Caco-2 (cell line): ENCODE measurements at regions not wholly inside any gene's neighbourhood (a gene's known extent, or its start where the extent isn't known, plus 50 kb on each side); places are given as distances from the start of the nearest gene placed in this dataset.

Experiments
- BruUV-seq: library from RNA; stranded (reverse); fragments of 400-500 nt; replicated peaks from 2 replicates; lab custom pipeline; 2021; lab: Mats Ljungman, UMichigan
- CTCF ChIA-PET: fragments of 300-600 bp; sonication (Branson Sonifier 250); formaldehyde crosslinking; loops from one replicate; lab custom pipeline; 2022; ENCODE audit warnings: antibody characterized with exemption; lab: Charles Lee
- POLR2A ChIA-PET: fragments of 300-600 bp; sonication (Branson Sonifier 250); formaldehyde crosslinking; loops from one replicate; lab custom pipeline; 2022; ENCODE audit warnings: antibody characterized with exemption; lab: Charles Lee
- DNase-seq, 2 experiments: peaks; one replicate each; pipeline versions ENCODE4 v3.0.0 to v3.0.0-alpha.2; 2020 to 2022
- H3K27me3 ChIP-seq: replicated peaks from 2 replicates; pipeline ENCODE4 v1.6.0; 2011; ENCODE audit warnings: low read length; ENCODE audit not compliant: control insufficient read depth, insufficient read depth
- H3K36me3 ChIP-seq: 2 replicates; pipeline ENCODE4 v1.5.1; 2011; ENCODE audit warnings: low read length; ENCODE audit not compliant: control insufficient read depth, insufficient read depth
- H3K4me1 ChIP-seq: fragments of 250-450 bp; sonication (Bioruptor Pico); 2 replicates; pipeline ENCODE4 v1.5.1; 2020; ENCODE audit warnings: mild to moderate bottlenecking
- H3K4me3 ChIP-seq: 2 replicates; pipeline ENCODE4 v1.5.1; 2011; ENCODE audit warnings: low read depth, mild to moderate bottlenecking, control low read depth, low read length
- H3K9me3 ChIP-seq: fragments of 250-450 bp; sonication (Bioruptor Pico); 2 replicates; pipeline ENCODE4 v1.5.1; 2020; ENCODE audit warnings: mild to moderate bottlenecking, moderate library complexity
- H3K27ac Mint-ChIP-seq: one replicate; pipeline ENCODE4 v1.8.0; 2022; ENCODE audit warnings: mixed read lengths; ENCODE audit not compliant: unreplicated experiment
- H3K27me3 Mint-ChIP-seq: one replicate; pipeline ENCODE4 v1.8.0; 2022; ENCODE audit warnings: mixed read lengths; ENCODE audit not compliant: insufficient read depth, unreplicated experiment
- H3K36me3 Mint-ChIP-seq: one replicate; pipeline ENCODE4 v1.8.0; 2022; ENCODE audit warnings: mild to moderate bottlenecking, mixed read lengths; ENCODE audit not compliant: insufficient read depth, unreplicated experiment
- H3K4me1 Mint-ChIP-seq: one replicate; pipeline ENCODE4 v1.8.0; 2022; ENCODE audit warnings: low read depth, mixed read lengths; ENCODE audit not compliant: unreplicated experiment
- H3K4me3 Mint-ChIP-seq: one replicate; pipeline ENCODE4 v1.8.0; 2022; ENCODE audit warnings: mild to moderate bottlenecking, moderate library complexity, mixed read lengths; ENCODE audit not compliant: unreplicated experiment
- H3K9me3 Mint-ChIP-seq: one replicate; pipeline ENCODE4 v1.8.0; 2022; ENCODE audit warnings: mixed read lengths; ENCODE audit not compliant: unreplicated experiment
- CTCF ChIP-seq, 2 experiments: fragments of 200-600 bp in 1 of 2; IDR thresholded peaks; 1 replicate in 1 of 2; 2 replicates in 1 of 2; pipeline versions ENCODE4 v1.5.1 to v1.8.0; 2011 to 2022; ENCODE audit warnings: antibody characterized with exemption in 1 of 2, control low read depth in 1 of 2, inconsistent platforms in 1 of 2, low read depth in 1 of 2, low read length in 1 of 2, mild to moderate bottlenecking in 1 of 2, moderate library complexity in 1 of 2; ENCODE audit not compliant: insufficient read depth in 1 of 2, severe bottlenecking in 1 of 2, unreplicated experiment in 1 of 2
- intact Hi-C: fragments of 100-400 bp; cut with micrococcal nuclease; formaldehyde crosslinking; loops from one replicate; pipeline ENCODE4 v1.10.0; 2022; ENCODE audit not compliant: unreplicated experiment

GRCh38 chr5:121737120-121737519 lies 114.6 kb upstream of the FTMT start:
- intact Hi-C loops: no loop called here
- no TSS peak for BruUV-seq
- no peak for TF ChIP-seq CTCF (IDR thresholded peaks at IDR 0.05; ENCODE audit: insufficient read depth in 1 of 2, low read depth in 1 of 2, low read length in 1 of 2, severe bottlenecking in 1 of 2, unreplicated experiment in 1 of 2)

GRCh38 chr5:121741156-121741555 lies 110.5 kb upstream of the FTMT start:
- no peak overlapping the region for H3K27ac Mint-ChIP-seq
- no peaks in the 10 kb centered on the region for H3K9me3 ChIP-seq
- H3K4me1 ChIP-seq: no peaks in the 10 kb centered on the region
- no peak for TF ChIP-seq CTCF (IDR thresholded peaks at IDR 0.05; ENCODE audit: insufficient read depth in 1 of 2, low read depth in 1 of 2, low read length in 1 of 2, severe bottlenecking in 1 of 2, unreplicated experiment in 1 of 2)
- H3K4me1 Mint-ChIP-seq: no peaks in the 10 kb centered on the region
- no peaks in the 10 kb centered on the region for H3K27me3 Mint-ChIP-seq
- H3K36me3 Mint-ChIP-seq: no peaks in the 10 kb centered on the region
- peaks cover 11% of the 10 kb centered on the region for H3K9me3 Mint-ChIP-seq
- DNase-seq: no peak
- H3K4me3 Mint-ChIP-seq: no peak overlapping the region
- ChIA-PET CTCF (no interaction called here), POLR2A (no interaction called here)
- no peak overlapping the region for H3K4me3 ChIP-seq
- H3K36me3 ChIP-seq: no peaks in the 10 kb centered on the region
- no peaks in the 10 kb centered on the region for H3K27me3 ChIP-seq
- no TSS peak for BruUV-seq
- intact Hi-C loops: no loop called here

More at GRCh38 chr5:121737120-121737519, 114.6 kb upstream of the FTMT start:
- POLR2A ChIA-PET: no interaction called here
- H3K27me3 ChIP-seq: no peaks in the 10 kb centered on the region
- Mint-ChIP-seq H3K27me3 (no peaks in the 10 kb centered on the region), H3K36me3 (no peaks in the 10 kb centered on the region), H3K9me3 (peaks cover 11% of the 10 kb centered on the region), H3K4me3 (no peak overlapping the region), H3K27ac (no peak overlapping the region), H3K4me1 (no peaks in the 10 kb centered on the region)
- no peak for DNase-seq
- H3K9me3 ChIP-seq: no peaks in the 10 kb centered on the region
- no peak overlapping the region for H3K4me3 ChIP-seq
- no peaks in the 10 kb centered on the region for H3K4me1 ChIP-seq
- CTCF ChIA-PET: no interaction called here
- H3K36me3 ChIP-seq: no peaks in the 10 kb centered on the region

- Mint-ChIP-seq H3K27me3 (no peaks in the 10 kb centered on the region), H3K9me3 (peaks cover 11% of the 10 kb centered on the region), H3K4me1 (no peaks in the 10 kb centered on the region), H3K36me3 (no peaks in the 10 kb centered on the region), H3K27ac (no peak overlapping the region), H3K4me3 (no peak overlapping the region)
- Histone ChIP-seq H3K36me3 (no peaks in the 10 kb centered on the region), H3K4me3 (no peak overlapping the region), H3K4me1 (no peaks in the 10 kb centered on the region), H3K27me3 (no peaks in the 10 kb centered on the region), H3K9me3 (no peaks in the 10 kb centered on the region)
- TF ChIP-seq CTCF (IDR thresholded peaks at IDR 0.05; ENCODE audit: insufficient read depth in 1 of 2, low read depth in 1 of 2, low read length in 1 of 2, severe bottlenecking in 1 of 2, unreplicated experiment in 1 of 2): no peak
- BruUV-seq: no TSS peak
- CTCF ChIA-PET: no interaction called here
- intact Hi-C loops: no loop called here
- DNase-seq: no peak
- POLR2A ChIA-PET: no interaction called here
Measured at GRCh38 chr5:121744577-121744976, 107.1 kb upstream of the FTMT start.
